ENCODE measurements at regions not wholly inside any gene's neighbourhood (a gene's known extent, or its start where the extent isn't known, plus 50 kb on each side); places are given as distances from the start of the nearest gene placed in this dataset.

- H3K79me2 ChIP-seq (ENCODE audit: control insufficient read depth, low read length) = no peaks in the 10 kb centered on the region
- H3K27ac ChIP-seq (ENCODE audit: low read depth, low read length) = no peak overlapping the region
- H3K9me2 ChIP-seq (replicated peaks; ENCODE audit: control insufficient read depth, low read length) = no peaks in the 10 kb centered on the region
- H3F3A ChIP-seq (ENCODE audit: control insufficient read depth, insufficient read depth) = peaks cover 7% of the 10 kb centered on the region; the same call in 1 of the 2 replicates
- H3K4me1 ChIP-seq (ENCODE audit: control insufficient read depth, low read length) = peaks cover 53% of the 10 kb centered on the region
- H4K20me1 ChIP-seq (ENCODE audit: control insufficient read depth, insufficient read depth, low read depth, low read length) = no peaks in the 10 kb centered on the region
- peak overlapping the region; percentile 3; the same call in 1 of the 2 replicates for H3K4me2 ChIP-seq (ENCODE audit: low read length)
- no peak for TF ChIP-seq EZH2phosphoT487 (IDR thresholded peaks at IDR 0.05; ENCODE audit: borderline replicate concordance, low read length)
- TF ChIP-seq, protein P1, sequence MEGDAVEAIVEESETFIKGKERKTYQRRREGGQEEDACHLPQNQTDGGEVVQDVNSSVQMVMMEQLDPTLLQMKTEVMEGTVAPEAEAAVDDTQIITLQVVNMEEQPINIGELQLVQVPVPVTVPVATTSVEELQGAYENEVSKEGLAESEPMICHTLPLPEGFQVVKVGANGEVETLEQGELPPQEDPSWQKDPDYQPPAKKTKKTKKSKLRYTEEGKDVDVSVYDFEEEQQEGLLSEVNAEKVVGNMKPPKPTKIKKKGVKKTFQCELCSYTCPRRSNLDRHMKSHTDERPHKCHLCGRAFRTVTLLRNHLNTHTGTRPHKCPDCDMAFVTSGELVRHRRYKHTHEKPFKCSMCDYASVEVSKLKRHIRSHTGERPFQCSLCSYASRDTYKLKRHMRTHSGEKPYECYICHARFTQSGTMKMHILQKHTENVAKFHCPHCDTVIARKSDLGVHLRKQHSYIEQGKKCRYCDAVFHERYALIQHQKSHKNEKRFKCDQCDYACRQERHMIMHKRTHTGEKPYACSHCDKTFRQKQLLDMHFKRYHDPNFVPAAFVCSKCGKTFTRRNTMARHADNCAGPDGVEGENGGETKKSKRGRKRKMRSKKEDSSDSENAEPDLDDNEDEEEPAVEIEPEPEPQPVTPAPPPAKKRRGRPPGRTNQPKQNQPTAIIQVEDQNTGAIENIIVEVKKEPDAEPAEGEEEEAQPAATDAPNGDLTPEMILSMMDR (IDR thresholded peaks at IDR 0.05; ENCODE audit: low read depth, low read length, poor library complexity, severe bottlenecking) = no peak
- no peaks in the 10 kb centered on the region for H3K9me3 ChIP-seq (ENCODE audit: control insufficient read depth, insufficient read depth, low read length)
- H3K36me3 ChIP-seq (ENCODE audit: control insufficient read depth, low read length) = 0 out of 2 replicates have a peak, but pooled peaks cover 4% of the 10 kb centered on the region
- no peaks in the 10 kb centered on the region for H3K27me3 ChIP-seq (ENCODE audit: control insufficient read depth, low read length)
- no peak overlapping the region for H3K4me3 ChIP-seq (ENCODE audit: low read length)
Measured at GRCh38 chr15:35775471-35775870, 229.5 kb upstream of the DPH6 start.

DNA sequence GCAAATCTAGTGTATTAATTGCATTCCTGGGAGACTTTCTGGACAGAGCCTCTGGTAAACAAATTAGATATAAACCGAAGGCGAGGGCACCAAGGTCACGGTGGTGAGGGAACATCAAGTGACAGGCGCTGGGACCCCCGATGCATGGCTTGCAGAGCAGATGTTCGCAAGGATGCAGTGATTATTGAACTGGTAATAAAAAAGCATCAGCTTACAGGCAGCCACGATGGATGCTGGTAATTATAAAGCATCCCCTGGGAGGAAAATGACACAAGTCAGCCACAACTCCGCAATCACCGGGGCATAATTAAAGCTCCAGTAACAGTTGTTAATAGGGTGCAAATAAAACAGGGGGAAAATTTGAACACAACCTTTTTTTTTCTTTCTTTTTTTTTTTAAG is 231.1 kb upstream of the DPH6 start:
- H3K4me3 ChIP-seq (ENCODE audit: low read length) = no peak overlapping the region
- H3K9me2 ChIP-seq (replicated peaks; ENCODE audit: control insufficient read depth, low read length) = no peaks in the 10 kb centered on the region
- H4K20me1 ChIP-seq (ENCODE audit: control insufficient read depth, insufficient read depth, low read depth, low read length) = no peaks in the 10 kb centered on the region
- no peak for TF ChIP-seq EZH2phosphoT487 (IDR thresholded peaks at IDR 0.05; ENCODE audit: borderline replicate concordance, low read length)
- TF ChIP-seq, protein P1 (IDR thresholded peaks at IDR 0.05; ENCODE audit: low read depth, low read length, poor library complexity, severe bottlenecking) = no peak
- no peaks in the 10 kb centered on the region for H3K79me2 ChIP-seq (ENCODE audit: control insufficient read depth, low read length)
- peaks cover 7% of the 10 kb centered on the region; the same call in 1 of the 2 replicates for H3F3A ChIP-seq (ENCODE audit: control insufficient read depth, insufficient read depth)
- H3K27ac ChIP-seq (ENCODE audit: low read depth, low read length) = no peak overlapping the region
- H3K36me3 ChIP-seq (ENCODE audit: control insufficient read depth, low read length) = 0 out of 2 replicates have a peak, but pooled peaks cover 4% of the 10 kb centered on the region
- H3K4me1 ChIP-seq (ENCODE audit: control insufficient read depth, low read length) = peaks cover 68% of the 10 kb centered on the region
- H3K4me2 ChIP-seq (ENCODE audit: low read length) = 0 out of 2 replicates have a peak overlapping the region, but pooled peaks have one; percentile 9
- H3K27me3 ChIP-seq (ENCODE audit: control insufficient read depth, low read length) = no peaks in the 10 kb centered on the region
- H3K9me3 ChIP-seq (ENCODE audit: control insufficient read depth, insufficient read depth, low read length) = no peaks in the 10 kb centered on the region

DNA sequence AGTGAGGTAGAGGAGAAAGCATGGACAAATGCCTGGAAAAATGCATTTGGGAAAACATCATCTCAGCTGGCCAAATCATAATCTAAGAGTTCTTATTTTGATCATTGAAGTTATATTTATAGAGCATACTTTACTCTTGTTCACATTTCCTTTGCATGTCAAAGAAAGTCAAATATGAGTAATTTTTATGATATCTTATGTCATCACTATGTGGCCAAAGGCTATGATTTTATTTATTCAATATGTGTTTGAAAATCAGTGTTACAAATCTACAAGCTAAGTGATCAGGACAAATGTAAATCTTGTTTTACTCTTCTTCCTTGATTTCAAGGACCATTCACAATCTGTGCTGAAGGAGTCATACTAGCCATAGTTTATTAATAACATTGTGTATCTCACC is 237.2 kb upstream of the DPH6 start:
- Histone ChIP-seq H3K9me3 (ENCODE audit: control insufficient read depth, insufficient read depth, low read length) (no peaks in the 10 kb centered on the region), H3K4me2 (ENCODE audit: low read length) (no peak overlapping the region), H3K4me1 (ENCODE audit: control insufficient read depth, low read length) (peaks cover 70% of the 10 kb centered on the region), H3K27ac (ENCODE audit: low read depth, low read length) (no peak overlapping the region), H3K4me3 (ENCODE audit: low read length) (no peak overlapping the region), H3K79me2 (ENCODE audit: control insufficient read depth, low read length) (no peaks in the 10 kb centered on the region), H4K20me1 (ENCODE audit: control insufficient read depth, insufficient read depth, low read depth, low read length) (no peaks in the 10 kb centered on the region), H3K27me3 (ENCODE audit: control insufficient read depth, low read length) (no peaks in the 10 kb centered on the region), H3K9me2 (replicated peaks; ENCODE audit: control insufficient read depth, low read length) (no peaks in the 10 kb centered on the region), H3F3A (ENCODE audit: control insufficient read depth, insufficient read depth) (peaks cover 7% of the 10 kb centered on the region; the same call in 1 of the 2 replicates), H3K36me3 (ENCODE audit: control insufficient read depth, low read length) (peaks cover 3% of the 10 kb centered on the region; the same call in 1 of the 2 replicates)
- TF ChIP-seq, protein P1 (IDR thresholded peaks at IDR 0.05; ENCODE audit: low read depth, low read length, poor library complexity, severe bottlenecking) = no peak
- TF ChIP-seq EZH2phosphoT487 (IDR thresholded peaks at IDR 0.05; ENCODE audit: borderline replicate concordance, low read length) = no peak
